A549 (cell line): ENCODE measurements at regions not wholly inside any gene's neighbourhood (a gene's known extent, or its start where the extent isn't known, plus 50 kb on each side); places are given as distances from the start of the nearest gene placed in this dataset.

Experiments used
- EP300 ChIP-seq, 2 experiments: fragments of >200 bp; sonication (Bioruptor Twin); formaldehyde crosslinking; IDR thresholded peaks; 2 replicates in 1 of 2; 3 replicates in 1 of 2; pipeline ENCODE4 v1.6.1; 2016 to 2017
- MAZ ChIP-seq: fragments of 150-350 bp; IDR thresholded peaks from 2 replicates; pipeline ENCODE4 v1.6.1; 2014; ENCODE audit warnings: antibody characterized with exemption, low read depth, low read length, borderline replicate concordance
- MYC ChIP-seq: IDR thresholded peaks from 2 replicates; pipeline ENCODE4 v1.6.1; 2012; ENCODE audit warnings: mild to moderate bottlenecking, inconsistent platforms, low read length, improper control_type of control experiment, borderline replicate concordance
- POLR2A ChIP-seq: IDR thresholded peaks from 2 replicates; pipeline ENCODE4 v1.6.1; 2012; ENCODE audit warnings: mild to moderate bottlenecking, low read length
- RFX5 ChIP-seq: fragments of 450-650 bp; IDR thresholded peaks from 2 replicates; pipeline ENCODE4 v1.7.1; 2014; ENCODE audit warnings: antibody characterized with exemption, mild to moderate bottlenecking, moderate library complexity
- RNF2 ChIP-seq: fragments of 200-600 bp; sonication (generic); IDR thresholded peaks from 2 replicates; pipeline ENCODE4 v1.6.1; 2016; ENCODE audit warnings: low read depth, mild to moderate bottlenecking, antibody characterized with exemption, moderate library complexity, borderline replicate concordance
- SREBF2 ChIP-seq: fragments of 450-650 bp; IDR thresholded peaks from 2 replicates; pipeline ENCODE4 v1.6.1; 2014; ENCODE audit warnings: mild to moderate bottlenecking, moderate library complexity
- ZFP36 ChIP-seq: fragments of 450-650 bp; IDR thresholded peaks from 2 replicates; pipeline ENCODE4 v1.6.1; 2014; ENCODE audit warnings: borderline replicate concordance; ENCODE audit not compliant: partially characterized antibody
- TF ChIP-seq, protein P1 (sequence below): fragments of >200 bp; sonication (Bioruptor Twin); formaldehyde crosslinking; IDR thresholded peaks from 3 replicates; pipeline ENCODE4 v1.5.1; 2016
- TF ChIP-seq, protein P2 (sequence below): fragments of 200-600 bp; sonication (generic); IDR thresholded peaks from 2 replicates; pipeline ENCODE4 v1.6.1; 2016; ENCODE audit warnings: antibody characterized with exemption, mild to moderate bottlenecking, moderate library complexity
- TF ChIP-seq, protein P3 (sequence below): fragments of >200 bp; sonication (Bioruptor Twin); formaldehyde crosslinking; IDR thresholded peaks from 2 replicates; pipeline ENCODE4 v1.6.1; 2016

GRCh38 chr1:70720109-70720508, 309.0 kb downstream of the CTH start:
- TF ChIP-seq, protein P1, sequence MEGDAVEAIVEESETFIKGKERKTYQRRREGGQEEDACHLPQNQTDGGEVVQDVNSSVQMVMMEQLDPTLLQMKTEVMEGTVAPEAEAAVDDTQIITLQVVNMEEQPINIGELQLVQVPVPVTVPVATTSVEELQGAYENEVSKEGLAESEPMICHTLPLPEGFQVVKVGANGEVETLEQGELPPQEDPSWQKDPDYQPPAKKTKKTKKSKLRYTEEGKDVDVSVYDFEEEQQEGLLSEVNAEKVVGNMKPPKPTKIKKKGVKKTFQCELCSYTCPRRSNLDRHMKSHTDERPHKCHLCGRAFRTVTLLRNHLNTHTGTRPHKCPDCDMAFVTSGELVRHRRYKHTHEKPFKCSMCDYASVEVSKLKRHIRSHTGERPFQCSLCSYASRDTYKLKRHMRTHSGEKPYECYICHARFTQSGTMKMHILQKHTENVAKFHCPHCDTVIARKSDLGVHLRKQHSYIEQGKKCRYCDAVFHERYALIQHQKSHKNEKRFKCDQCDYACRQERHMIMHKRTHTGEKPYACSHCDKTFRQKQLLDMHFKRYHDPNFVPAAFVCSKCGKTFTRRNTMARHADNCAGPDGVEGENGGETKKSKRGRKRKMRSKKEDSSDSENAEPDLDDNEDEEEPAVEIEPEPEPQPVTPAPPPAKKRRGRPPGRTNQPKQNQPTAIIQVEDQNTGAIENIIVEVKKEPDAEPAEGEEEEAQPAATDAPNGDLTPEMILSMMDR, result no peak
- no peak for TF ChIP-seq EP300 (IDR thresholded peaks at IDR 0.05)
- no peak for TF ChIP-seq ZFP36
- TF ChIP-seq POLR2A, result no peak
- TF ChIP-seq, protein P2, sequence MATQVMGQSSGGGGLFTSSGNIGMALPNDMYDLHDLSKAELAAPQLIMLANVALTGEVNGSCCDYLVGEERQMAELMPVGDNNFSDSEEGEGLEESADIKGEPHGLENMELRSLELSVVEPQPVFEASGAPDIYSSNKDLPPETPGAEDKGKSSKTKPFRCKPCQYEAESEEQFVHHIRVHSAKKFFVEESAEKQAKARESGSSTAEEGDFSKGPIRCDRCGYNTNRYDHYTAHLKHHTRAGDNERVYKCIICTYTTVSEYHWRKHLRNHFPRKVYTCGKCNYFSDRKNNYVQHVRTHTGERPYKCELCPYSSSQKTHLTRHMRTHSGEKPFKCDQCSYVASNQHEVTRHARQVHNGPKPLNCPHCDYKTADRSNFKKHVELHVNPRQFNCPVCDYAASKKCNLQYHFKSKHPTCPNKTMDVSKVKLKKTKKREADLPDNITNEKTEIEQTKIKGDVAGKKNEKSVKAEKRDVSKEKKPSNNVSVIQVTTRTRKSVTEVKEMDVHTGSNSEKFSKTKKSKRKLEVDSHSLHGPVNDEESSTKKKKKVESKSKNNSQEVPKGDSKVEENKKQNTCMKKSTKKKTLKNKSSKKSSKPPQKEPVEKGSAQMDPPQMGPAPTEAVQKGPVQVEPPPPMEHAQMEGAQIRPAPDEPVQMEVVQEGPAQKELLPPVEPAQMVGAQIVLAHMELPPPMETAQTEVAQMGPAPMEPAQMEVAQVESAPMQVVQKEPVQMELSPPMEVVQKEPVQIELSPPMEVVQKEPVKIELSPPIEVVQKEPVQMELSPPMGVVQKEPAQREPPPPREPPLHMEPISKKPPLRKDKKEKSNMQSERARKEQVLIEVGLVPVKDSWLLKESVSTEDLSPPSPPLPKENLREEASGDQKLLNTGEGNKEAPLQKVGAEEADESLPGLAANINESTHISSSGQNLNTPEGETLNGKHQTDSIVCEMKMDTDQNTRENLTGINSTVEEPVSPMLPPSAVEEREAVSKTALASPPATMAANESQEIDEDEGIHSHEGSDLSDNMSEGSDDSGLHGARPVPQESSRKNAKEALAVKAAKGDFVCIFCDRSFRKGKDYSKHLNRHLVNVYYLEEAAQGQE, result no peak
- TF ChIP-seq, protein P3, sequence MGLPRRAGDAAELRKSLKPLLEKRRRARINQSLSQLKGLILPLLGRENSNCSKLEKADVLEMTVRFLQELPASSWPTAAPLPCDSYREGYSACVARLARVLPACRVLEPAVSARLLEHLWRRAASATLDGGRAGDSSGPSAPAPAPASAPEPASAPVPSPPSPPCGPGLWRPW, result no peak
- TF ChIP-seq MAZ, result no peak
- no peak for TF ChIP-seq RNF2
- TF ChIP-seq SREBF2, result no peak
- no peak for TF ChIP-seq RFX5
- no peak for TF ChIP-seq MYC
